Tibial nerve (tissue), 4 donors: ENCODE measurements at regions not wholly inside any gene's neighbourhood (a gene's known extent, or its start where the extent isn't known, plus 50 kb on each side); places are given as distances from the start of the nearest gene placed in this dataset.
"Not testable (repeated sequence)": the region's sequence is repeated elsewhere in the genome, so short reads cannot be mapped to it uniquely, and the experiment has no call there.

ENCODE experiments used
- EP300 ChIP-seq, 2 donors: sonication (generic); formaldehyde crosslinking; IDR thresholded peaks; one replicate each; pipeline ENCODE4 v1.6.1; 2017; ENCODE audit warnings: antibody characterized with exemption in 2 of 2, mild to moderate bottlenecking in 1 of 2
- POLR2A ChIP-seq, 2 donors: fragments of 450-650 bp; IDR thresholded peaks; one replicate each; pipeline ENCODE4 v1.6.1; 2017; ENCODE audit warnings: antibody characterized with exemption in 2 of 2, mild to moderate bottlenecking in 2 of 2, moderate library complexity in 2 of 2
- TF ChIP-seq, protein P1 (sequence below), 5 experiments: fragments of 200-600 bp in 3 of 5; fragments of 450-650 bp in 2 of 5; sonication (generic) in 3 of 5; IDR thresholded peaks; one replicate each; pipeline ENCODE4 v1.5.1; 2016 to 2019; ENCODE audit warnings: antibody characterized with exemption in 5 of 5, mild to moderate bottlenecking in 3 of 5, moderate library complexity in 2 of 5

DNA sequence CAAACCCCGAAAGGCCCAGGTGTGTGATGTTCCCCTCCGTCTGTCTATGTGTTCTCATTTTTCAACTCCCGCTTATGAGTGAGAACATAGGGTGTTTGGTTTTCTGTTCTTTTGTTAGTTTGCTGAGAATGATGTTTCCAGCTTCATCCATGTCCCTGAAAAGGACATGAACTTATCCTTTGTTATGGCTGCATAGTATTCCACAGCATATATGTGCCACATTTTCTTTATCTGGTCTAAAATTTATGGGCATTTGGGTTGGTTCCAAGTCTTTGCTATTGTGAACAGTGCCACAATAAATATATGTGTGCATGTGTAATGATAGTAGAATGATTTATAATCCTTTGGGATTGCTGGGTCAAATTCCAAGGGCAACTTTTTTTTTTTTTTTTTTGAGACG, 519.1 kb downstream of the NTRK3 start:
- TF ChIP-seq, protein P1, sequence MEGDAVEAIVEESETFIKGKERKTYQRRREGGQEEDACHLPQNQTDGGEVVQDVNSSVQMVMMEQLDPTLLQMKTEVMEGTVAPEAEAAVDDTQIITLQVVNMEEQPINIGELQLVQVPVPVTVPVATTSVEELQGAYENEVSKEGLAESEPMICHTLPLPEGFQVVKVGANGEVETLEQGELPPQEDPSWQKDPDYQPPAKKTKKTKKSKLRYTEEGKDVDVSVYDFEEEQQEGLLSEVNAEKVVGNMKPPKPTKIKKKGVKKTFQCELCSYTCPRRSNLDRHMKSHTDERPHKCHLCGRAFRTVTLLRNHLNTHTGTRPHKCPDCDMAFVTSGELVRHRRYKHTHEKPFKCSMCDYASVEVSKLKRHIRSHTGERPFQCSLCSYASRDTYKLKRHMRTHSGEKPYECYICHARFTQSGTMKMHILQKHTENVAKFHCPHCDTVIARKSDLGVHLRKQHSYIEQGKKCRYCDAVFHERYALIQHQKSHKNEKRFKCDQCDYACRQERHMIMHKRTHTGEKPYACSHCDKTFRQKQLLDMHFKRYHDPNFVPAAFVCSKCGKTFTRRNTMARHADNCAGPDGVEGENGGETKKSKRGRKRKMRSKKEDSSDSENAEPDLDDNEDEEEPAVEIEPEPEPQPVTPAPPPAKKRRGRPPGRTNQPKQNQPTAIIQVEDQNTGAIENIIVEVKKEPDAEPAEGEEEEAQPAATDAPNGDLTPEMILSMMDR (IDR thresholded peaks at IDR 0.05), result not testable (repeated sequence)
- TF ChIP-seq POLR2A, EP300 (IDR thresholded peaks at IDR 0.05): not testable (repeated sequence)
